IMR-90 (cell line): ENCODE measurements at regions not wholly inside any gene's neighbourhood (a gene's known extent, or its start where the extent isn't known, plus 50 kb on each side); places are given as distances from the start of the nearest gene placed in this dataset.

Experiments
- ATAC-seq: fragments of 200-7000 bp; cut with Tn5 transposase; 2 replicates; pipeline ENCODE4 v1.9.1; 2020; ENCODE audit warnings: low read depth, mild to moderate bottlenecking, moderate library complexity
- BruUV-seq: library from RNA; stranded (reverse); fragments of 400-500 nt; replicated peaks from 2 replicates; lab custom pipeline; 2021; lab: Mats Ljungman, UMichigan
- CTCF ChIA-PET: fragments of 300-600 bp; formaldehyde crosslinking; extraction: SDS; loops from one replicate; lab custom pipeline; 2021; ENCODE audit warnings: antibody characterized with exemption; lab: Yijun Ruan, JAX
- POLR2A ChIA-PET: fragments of 300-600 bp; sonication (Branson Sonifier 250); formaldehyde crosslinking; loops from one replicate; lab custom pipeline; 2022; ENCODE audit warnings: antibody characterized with exemption; ENCODE audit not compliant: unreplicated experiment; lab: Charles Lee
- DNase-seq: peaks from one replicate; pipeline ENCODE4 v3.0.0; 2013
- H2AFZ ChIP-seq: replicated peaks from 2 replicates; pipeline ENCODE3; 2013; ENCODE audit warnings: low read length, mild to moderate bottlenecking; ENCODE audit not compliant: poor library complexity
- H2AK5ac ChIP-seq: 2 replicates; pipeline ENCODE4 v1.6.1; 2013; ENCODE audit warnings: low read depth, low read length, inconsistent platforms
- H2AK9ac ChIP-seq: replicated peaks from 2 replicates; pipeline ENCODE3; 2013; ENCODE audit warnings: mild to moderate bottlenecking, low read depth, low read length, moderate library complexity; ENCODE audit not compliant: poor library complexity
- H2BK120ac ChIP-seq: 2 replicates; pipeline ENCODE4 v1.6.1; 2013; ENCODE audit warnings: low read depth, low read length, inconsistent platforms
- H2BK15ac ChIP-seq: 3 replicates; pipeline ENCODE4 v1.6.1; 2013; ENCODE audit warnings: low read depth, low read length, inconsistent platforms
- H2BK20ac ChIP-seq: 2 replicates; pipeline ENCODE4 v1.6.1; 2013; ENCODE audit warnings: low read depth, mild to moderate bottlenecking, inconsistent platforms, low read length, moderate library complexity
- H2BK5ac ChIP-seq: 2 replicates; pipeline ENCODE4 v1.6.1; 2013; ENCODE audit warnings: mild to moderate bottlenecking, low read depth, low read length, inconsistent platforms; ENCODE audit not compliant: poor library complexity, severe bottlenecking
- H3K14ac ChIP-seq: replicated peaks from 2 replicates; pipeline ENCODE4 v1.6.1; 2013; ENCODE audit warnings: low read depth, low read length, inconsistent platforms
- H3K18ac ChIP-seq: 2 replicates; pipeline ENCODE4 v1.6.1; 2013; ENCODE audit warnings: low read depth, low read length, control low read depth
- H3K23ac ChIP-seq: 2 replicates; pipeline ENCODE4 v1.6.1; 2013; ENCODE audit warnings: low read depth, low read length, inconsistent platforms
- H3K27ac ChIP-seq: 2 replicates; pipeline ENCODE4 v1.5.1; 2013; ENCODE audit warnings: mild to moderate bottlenecking, control low read depth, low read length; ENCODE audit not compliant: insufficient read depth
- H3K27me3 ChIP-seq: 2 replicates; pipeline ENCODE4 v1.6.1; 2013; ENCODE audit warnings: low read length; ENCODE audit not compliant: control insufficient read depth, insufficient read depth
- H3K36me3 ChIP-seq: 2 replicates; pipeline ENCODE4 v1.6.1; 2013; ENCODE audit warnings: low read length, mixed read lengths; ENCODE audit not compliant: control insufficient read depth, insufficient read depth
- H3K4ac ChIP-seq: 2 replicates; pipeline ENCODE4 v1.6.1; 2013; ENCODE audit warnings: low read depth, low read length, inconsistent platforms
- H3K4me1 ChIP-seq: 2 replicates; pipeline ENCODE4 v1.6.1; 2013; ENCODE audit warnings: low read length, mixed read lengths; ENCODE audit not compliant: control insufficient read depth, insufficient read depth
- H3K4me2 ChIP-seq: 2 replicates; pipeline ENCODE4 v1.6.1; 2013; ENCODE audit warnings: low read depth, mild to moderate bottlenecking, control low read depth, low read length, moderate library complexity
- H3K4me3 ChIP-seq: 2 replicates; pipeline ENCODE4 v1.5.1; 2013; ENCODE audit warnings: low read depth, mild to moderate bottlenecking, control low read depth, low read length, moderate library complexity; ENCODE audit not compliant: insufficient read depth
- H3K56ac ChIP-seq: 2 replicates; pipeline ENCODE4 v1.6.1; 2013; ENCODE audit warnings: low read length, inconsistent platforms; ENCODE audit not compliant: insufficient read depth; ENCODE audit errors: extremely low read depth
- H3K79me1 ChIP-seq, 2 experiments: 2 replicates each; pipeline ENCODE4 v1.6.1; 2013; ENCODE audit warnings: low read length in 2 of 2, inconsistent platforms in 1 of 2, low read depth in 1 of 2
- H3K9ac ChIP-seq: 2 replicates; pipeline ENCODE4 v1.6.1; 2013; ENCODE audit warnings: low read depth, low read length, control low read depth
- H3K9me1 ChIP-seq: 2 replicates; pipeline ENCODE4 v1.6.1; 2013; ENCODE audit warnings: low read length, inconsistent platforms; ENCODE audit not compliant: insufficient read depth
- H3K9me3 ChIP-seq: 2 replicates; pipeline ENCODE4 v1.6.1; 2013; ENCODE audit warnings: low read length; ENCODE audit not compliant: control insufficient read depth, insufficient read depth
- H4K20me1 ChIP-seq: 2 replicates; pipeline ENCODE4 v1.6.1; 2013; ENCODE audit warnings: low read length, inconsistent platforms; ENCODE audit not compliant: insufficient read depth
- H4K5ac ChIP-seq: 2 replicates; pipeline ENCODE4 v1.6.1; 2013; ENCODE audit warnings: mild to moderate bottlenecking, low read depth, low read length, control low read depth
- H4K8ac ChIP-seq, 2 experiments: 2 replicates each; pipeline ENCODE4 v1.6.1; 2013; ENCODE audit warnings: low read depth in 2 of 2, low read length in 2 of 2, control low read depth in 1 of 2, inconsistent platforms in 1 of 2
- H4K91ac ChIP-seq: 2 replicates; pipeline ENCODE4 v1.6.1; 2013; ENCODE audit warnings: low read depth, low read length, inconsistent platforms; ENCODE audit not compliant: insufficient read depth
- BHLHE40 ChIP-seq: fragments of 150-350 bp; IDR thresholded peaks from 2 replicates; pipeline ENCODE4 v1.6.1; 2016; ENCODE audit warnings: mild to moderate bottlenecking, low read depth, low read length
- POLR2A ChIP-seq: IDR thresholded peaks from 2 replicates; pipeline ENCODE4 v1.6.1; 2012; ENCODE audit warnings: mild to moderate bottlenecking, low read depth, low read length
- RAD21 ChIP-seq: IDR thresholded peaks from 2 replicates; pipeline ENCODE4 v1.6.1; 2012; ENCODE audit warnings: low read length, improper control_type of control experiment
- WGBS, 2 experiments: methylation state at CpG; one replicate each; pipeline versions ENCODE4 v1.1.5 to v1.1.7; 2013; ENCODE audit warnings: missing lambda C conversion rate in 2 of 2; ENCODE audit not compliant: insufficient read length in 1 of 2; ENCODE audit errors: extremely low coverage in 2 of 2; 5-methylcytosine and 5-hydroxymethylcytosine counted together
- dilution Hi-C: fragments of 300-500 bp; cut with HindIII; formaldehyde crosslinking; loops from one replicate; pipeline ENCODE4 v1.14.3; 2018; ENCODE audit warnings: low sequenced_read_pairs; ENCODE audit not compliant: unreplicated experiment
- in situ Hi-C: fragments of 300-500 bp; cut with MboI; formaldehyde crosslinking; loops from 3 replicates; pipeline ENCODE4 v1.14.3; 2019; ENCODE audit warnings: low sequenced_read_pairs, inconsistent platforms, mixed read lengths
- intact Hi-C: fragments of 100-400 bp; cut with micrococcal nuclease; formaldehyde crosslinking; loops from 2 replicates; pipeline ENCODE4 v1.10.0; 2022
- TF ChIP-seq, protein P1 (sequence below): conservative IDR thresholded peaks from 2 replicates; pipeline ENCODE4 v1.5.1; 2012; ENCODE audit warnings: mild to moderate bottlenecking, low read depth, low read length, improper control_type of control experiment

DNA sequence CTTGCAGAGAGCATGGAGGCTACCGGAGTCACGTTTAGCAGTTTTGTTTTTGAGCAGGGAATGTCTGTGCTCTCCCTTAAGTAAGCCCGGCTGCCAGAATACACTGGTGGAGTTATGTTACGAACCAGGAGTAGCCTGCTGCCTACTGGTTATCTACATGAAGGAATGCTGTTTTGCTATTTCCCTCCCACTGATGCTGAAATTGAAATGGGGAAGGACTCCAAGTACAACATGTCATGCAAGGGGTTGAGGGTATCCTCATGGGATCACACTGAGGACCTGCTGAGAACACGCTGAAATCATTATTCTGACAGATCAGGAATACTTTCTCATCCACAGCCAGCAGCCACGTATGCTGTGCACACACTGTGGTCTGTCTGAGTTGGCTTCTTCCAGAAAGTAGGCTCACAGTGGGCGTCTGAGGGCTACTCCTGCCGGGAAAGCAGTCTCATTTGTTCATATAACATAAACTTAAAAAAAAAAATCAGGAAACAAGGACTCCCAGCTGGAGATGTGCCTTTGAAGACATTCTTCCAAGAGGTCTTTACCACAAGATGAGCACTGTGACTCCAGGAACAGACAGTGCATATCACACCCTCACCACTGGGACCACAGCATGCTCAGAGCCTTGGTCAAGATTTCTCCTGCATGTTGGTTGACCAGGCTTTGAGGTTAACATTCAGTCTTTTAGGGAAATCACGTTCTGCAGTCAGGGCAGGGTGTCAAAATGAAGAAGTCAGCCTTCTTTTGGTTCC, 300.4 kb upstream of the RASGRP1 start:
- Histone ChIP-seq H3K4me3 (no peak overlapping the region), H2AK5ac (peak overlapping the region; percentile 91), H3K9me1 (peaks cover 22% of the 10 kb centered on the region), H2BK20ac (peak overlapping the region; percentile 96), H4K8ac (peak overlapping the region; percentile 45 to 89; a peak in 3 of 4 replicates), H3K36me3 (no peaks in the 10 kb centered on the region), H3K4ac (peak overlapping the region; percentile 91), H3K9me3 (no peaks in the 10 kb centered on the region), H3K79me1 (0 out of 4 replicates have a peak, but pooled peaks cover 0 to 5% of the 10 kb centered on the region in 2 experiments), H4K91ac (peak overlapping the region; percentile 91), H3K27me3 (no peaks in the 10 kb centered on the region), H3K23ac (peak overlapping the region; percentile 90), H4K5ac (peak overlapping the region; percentile 91), H2BK120ac (peak overlapping the region; percentile 95), H2AFZ (peak overlapping the region; percentile 86), H2AK9ac (peak overlapping the region; percentile 80), H2BK15ac (peak overlapping the region; percentile 89), H3K27ac (peak overlapping the region; percentile 90), H3K18ac (peak overlapping the region; percentile 93), H2BK5ac (peak overlapping the region; percentile 90), H3K4me1 (peaks cover 25% of the 10 kb centered on the region), H3K56ac (peak overlapping the region; percentile 66; the same call in 1 of the 2 replicates), H3K14ac (peak overlapping the region; percentile 90), H3K4me2 (peak overlapping the region; percentile 26), H3K9ac (peak overlapping the region; percentile 13), H4K20me1 (no peaks in the 10 kb centered on the region)
- WGBS, 2 experiments = 40% methylated on average over 1 of the region's 9 CpGs; no CpG with 5 or more reads in 1 of the 2 experiments
- POLR2A ChIA-PET = interaction anchor here (1.3 kb wide), 1 partner anchor 21 kb away, joined by 5 read pairs; no protein-coding TSS in a partner anchor
- dilution Hi-C loops = no loop called here
- ATAC-seq = peak; percentile 85
- DNase-seq = peak; percentile 83
- TF ChIP-seq RAD21 (peak; percentile 22; the same call in 1 of the 2 replicates), BHLHE40 (peak; percentile 58; the same call in 1 of the 2 replicates), POLR2A (no peak)
- TF ChIP-seq, protein P1, sequence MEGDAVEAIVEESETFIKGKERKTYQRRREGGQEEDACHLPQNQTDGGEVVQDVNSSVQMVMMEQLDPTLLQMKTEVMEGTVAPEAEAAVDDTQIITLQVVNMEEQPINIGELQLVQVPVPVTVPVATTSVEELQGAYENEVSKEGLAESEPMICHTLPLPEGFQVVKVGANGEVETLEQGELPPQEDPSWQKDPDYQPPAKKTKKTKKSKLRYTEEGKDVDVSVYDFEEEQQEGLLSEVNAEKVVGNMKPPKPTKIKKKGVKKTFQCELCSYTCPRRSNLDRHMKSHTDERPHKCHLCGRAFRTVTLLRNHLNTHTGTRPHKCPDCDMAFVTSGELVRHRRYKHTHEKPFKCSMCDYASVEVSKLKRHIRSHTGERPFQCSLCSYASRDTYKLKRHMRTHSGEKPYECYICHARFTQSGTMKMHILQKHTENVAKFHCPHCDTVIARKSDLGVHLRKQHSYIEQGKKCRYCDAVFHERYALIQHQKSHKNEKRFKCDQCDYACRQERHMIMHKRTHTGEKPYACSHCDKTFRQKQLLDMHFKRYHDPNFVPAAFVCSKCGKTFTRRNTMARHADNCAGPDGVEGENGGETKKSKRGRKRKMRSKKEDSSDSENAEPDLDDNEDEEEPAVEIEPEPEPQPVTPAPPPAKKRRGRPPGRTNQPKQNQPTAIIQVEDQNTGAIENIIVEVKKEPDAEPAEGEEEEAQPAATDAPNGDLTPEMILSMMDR = no peak
- intact Hi-C loops = loop anchor here (1.0 to 2.0 kb wide), 3 partner anchors 20 to 157 kb away; no protein-coding TSS in a partner anchor
- CTCF ChIA-PET = interaction anchor here (0.6 to 1.3 kb wide), 2 partner anchors 22 to 385 kb away, joined by 3 to 7 read pairs; no protein-coding TSS in a partner anchor
- in situ Hi-C loops = no loop called here
- no TSS peak for BruUV-seq
